ENCODE measurements at regions not wholly inside any gene's neighbourhood (a gene's known extent, or its start where the extent isn't known, plus 50 kb on each side); places are given as distances from the start of the nearest gene placed in this dataset.

DNA sequence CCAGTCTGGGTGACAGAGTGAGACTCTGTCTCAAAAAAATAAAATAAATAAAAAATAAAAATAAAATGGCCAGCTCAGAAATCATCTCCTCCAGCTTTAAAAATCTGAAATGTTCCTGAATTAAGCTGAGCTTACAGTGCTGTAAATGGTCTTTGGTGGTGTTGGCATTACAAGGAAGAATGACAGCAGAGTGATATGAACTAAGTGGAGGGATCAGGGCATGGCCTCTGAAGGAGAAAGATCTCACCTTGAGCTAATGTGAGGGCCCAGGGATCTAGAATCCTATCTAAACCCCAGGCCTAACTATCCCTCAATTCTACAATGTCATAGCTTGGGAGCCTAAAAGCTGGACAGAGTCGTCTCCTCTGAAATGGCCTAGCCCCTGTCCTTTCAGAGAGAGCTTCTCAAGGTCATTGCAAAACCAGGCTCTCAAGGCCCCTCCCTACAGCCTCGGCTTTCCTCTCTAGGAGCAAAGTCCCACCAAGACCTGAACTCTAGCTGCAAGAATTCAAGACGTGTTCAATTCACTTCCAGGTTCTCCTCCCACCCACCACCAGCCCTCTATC lies 345.4 kb downstream of the BUD13 start:
- TF ChIP-seq, protein P1, sequence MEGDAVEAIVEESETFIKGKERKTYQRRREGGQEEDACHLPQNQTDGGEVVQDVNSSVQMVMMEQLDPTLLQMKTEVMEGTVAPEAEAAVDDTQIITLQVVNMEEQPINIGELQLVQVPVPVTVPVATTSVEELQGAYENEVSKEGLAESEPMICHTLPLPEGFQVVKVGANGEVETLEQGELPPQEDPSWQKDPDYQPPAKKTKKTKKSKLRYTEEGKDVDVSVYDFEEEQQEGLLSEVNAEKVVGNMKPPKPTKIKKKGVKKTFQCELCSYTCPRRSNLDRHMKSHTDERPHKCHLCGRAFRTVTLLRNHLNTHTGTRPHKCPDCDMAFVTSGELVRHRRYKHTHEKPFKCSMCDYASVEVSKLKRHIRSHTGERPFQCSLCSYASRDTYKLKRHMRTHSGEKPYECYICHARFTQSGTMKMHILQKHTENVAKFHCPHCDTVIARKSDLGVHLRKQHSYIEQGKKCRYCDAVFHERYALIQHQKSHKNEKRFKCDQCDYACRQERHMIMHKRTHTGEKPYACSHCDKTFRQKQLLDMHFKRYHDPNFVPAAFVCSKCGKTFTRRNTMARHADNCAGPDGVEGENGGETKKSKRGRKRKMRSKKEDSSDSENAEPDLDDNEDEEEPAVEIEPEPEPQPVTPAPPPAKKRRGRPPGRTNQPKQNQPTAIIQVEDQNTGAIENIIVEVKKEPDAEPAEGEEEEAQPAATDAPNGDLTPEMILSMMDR (IDR thresholded peaks at IDR 0.05) = no peak
- no peak for TF ChIP-seq POLR2A (IDR thresholded peaks at IDR 0.05)
